CD4-positive, alpha-beta T cell treated with Interleukin-10 for 1 hour (primary cell): ENCODE measurements at regions not wholly inside any gene's neighbourhood (a gene's known extent, or its start where the extent isn't known, plus 50 kb on each side); places are given as distances from the start of the nearest gene placed in this dataset.

Experiments
- DNase-seq: peaks from one replicate; pipeline ENCODE4 v3.0.0-alpha.2; 2020

DNA sequence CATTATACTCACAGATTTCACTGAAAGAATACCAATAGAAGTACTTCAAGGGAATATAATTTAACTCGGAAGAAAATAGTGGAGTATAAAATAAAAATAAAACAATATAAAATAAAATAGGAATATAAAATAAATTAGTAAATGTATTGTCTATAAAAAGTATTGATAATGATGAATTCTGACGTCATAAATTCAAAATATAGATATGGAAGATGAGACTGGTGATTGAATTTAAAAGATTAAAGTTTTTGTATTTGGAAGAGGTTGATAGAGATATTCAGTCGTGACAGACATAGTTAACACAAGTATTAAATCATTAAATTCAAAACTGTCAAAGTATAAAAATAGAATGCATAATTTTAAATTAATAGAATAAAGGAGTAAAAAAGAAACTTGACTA, 964.9 kb upstream of the C9orf72 start:
- DNase-seq = no peak

DNA sequence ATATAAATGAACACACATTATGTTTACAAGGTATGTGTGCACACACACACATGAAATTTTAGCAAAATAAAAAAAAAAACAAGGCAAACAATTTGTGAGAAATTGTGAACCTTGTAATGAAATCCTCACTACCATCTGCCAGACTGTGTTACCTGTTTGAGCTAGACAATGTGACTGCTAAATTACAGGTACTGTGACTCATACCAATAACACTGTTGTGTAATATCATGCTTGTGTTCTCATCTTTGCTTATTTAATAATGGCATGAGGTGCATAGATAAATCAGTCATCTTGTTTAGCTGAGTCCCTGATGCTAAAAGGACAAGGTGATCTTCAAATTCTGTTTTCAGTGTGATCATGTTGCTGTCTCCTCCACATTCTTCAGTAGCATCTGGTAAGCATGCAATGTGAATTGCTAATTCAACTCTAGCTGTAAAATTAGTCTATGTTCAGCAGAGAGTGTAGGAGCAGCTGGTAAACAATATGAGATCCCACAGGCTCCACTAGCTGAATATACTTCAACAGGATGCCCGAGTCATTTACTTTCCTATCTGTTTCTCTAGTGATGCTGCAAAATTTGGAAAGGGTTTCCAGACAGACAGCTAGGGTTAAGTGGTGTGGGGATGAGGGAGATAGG, 966.3 kb upstream of the C9orf72 start:
- DNase-seq = no peak

DNA sequence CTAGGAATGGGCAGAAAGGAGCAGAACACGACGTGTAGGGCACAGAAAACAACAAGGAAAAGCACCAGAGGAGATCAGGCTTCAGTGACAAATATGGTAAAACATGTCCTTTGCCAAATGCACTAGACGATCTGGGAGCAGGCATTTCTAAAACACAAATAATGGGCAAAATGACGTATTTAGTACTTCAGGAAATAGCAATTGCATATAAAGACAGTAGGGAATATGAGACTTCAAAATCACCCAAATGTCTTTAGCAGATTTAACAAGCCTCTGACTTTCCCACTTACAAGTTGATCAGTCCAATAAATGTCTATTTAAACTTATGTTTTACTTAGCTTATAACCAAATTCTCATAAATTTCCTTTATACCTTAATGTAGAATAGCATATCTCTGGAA, 969.6 kb upstream of the C9orf72 start:
- DNase-seq = no peak

DNA sequence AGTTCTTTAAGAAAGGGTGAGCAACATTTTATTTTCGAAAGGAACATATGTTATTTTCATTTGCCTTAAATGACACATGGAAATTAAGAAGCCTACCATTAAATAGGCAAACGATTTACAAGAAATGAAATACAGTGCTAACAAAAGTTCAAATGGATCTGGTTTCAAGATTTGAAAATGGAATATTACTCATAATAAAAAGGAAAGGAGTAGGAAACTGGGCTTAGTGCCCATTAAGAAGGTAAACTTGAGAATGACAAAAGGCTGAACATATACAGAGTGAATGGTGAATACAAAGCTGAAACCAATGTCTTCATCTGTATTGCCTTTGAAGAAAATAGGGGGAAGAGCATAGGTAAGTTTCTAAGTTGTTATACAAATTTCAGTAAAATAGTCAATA, 974.2 kb upstream of the C9orf72 start:
- no peak for DNase-seq

DNA sequence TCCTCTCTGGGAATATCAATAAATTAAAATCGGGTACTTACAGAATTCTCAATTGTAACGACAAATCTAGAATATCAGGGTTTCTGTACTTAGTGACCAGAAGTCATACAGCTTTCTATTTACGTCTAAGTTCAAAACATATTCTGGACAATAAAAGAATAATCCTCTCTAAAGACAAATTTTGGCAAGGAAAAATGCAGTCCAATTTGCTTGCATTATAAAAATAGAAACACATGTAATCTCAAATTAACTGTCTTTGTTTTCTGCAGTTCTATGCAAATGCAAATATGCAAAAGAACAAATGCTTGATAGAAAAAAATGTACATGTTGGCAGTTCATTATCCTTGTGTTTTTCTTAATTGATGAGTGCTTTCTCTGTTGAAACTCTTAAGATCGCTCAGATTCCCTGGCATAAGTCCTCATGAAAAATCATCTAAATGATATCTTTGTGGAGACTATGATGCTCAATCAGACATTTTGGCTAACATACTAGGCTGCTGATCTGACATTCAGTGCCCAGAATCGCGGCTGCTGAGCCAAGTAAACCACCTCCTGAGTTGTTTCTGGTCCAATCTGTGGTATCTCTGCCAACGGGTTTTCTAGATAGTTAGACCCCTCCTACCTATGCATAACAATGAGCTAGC, 990.1 kb upstream of the C9orf72 start:
- DNase-seq = no peak

DNA sequence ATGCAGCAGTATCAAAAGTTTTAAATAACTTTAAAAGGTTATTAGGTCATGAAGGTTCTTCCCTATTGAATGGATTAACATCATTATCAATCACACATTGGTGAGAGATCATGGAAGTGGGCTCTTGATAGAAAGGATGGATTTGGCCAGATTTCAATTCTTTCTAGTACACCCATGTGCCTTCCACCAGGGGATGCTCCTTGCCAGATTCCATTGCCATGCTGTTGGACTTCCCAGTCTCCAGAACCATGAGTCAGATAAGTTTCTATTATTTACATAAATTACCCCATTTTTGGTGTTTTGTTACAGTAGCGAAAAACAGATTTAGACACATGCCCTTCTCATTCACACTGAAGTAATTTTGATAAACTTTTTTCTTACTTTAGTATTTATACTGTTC, 1010.6 kb upstream of the C9orf72 start:
- DNase-seq = no peak

DNA sequence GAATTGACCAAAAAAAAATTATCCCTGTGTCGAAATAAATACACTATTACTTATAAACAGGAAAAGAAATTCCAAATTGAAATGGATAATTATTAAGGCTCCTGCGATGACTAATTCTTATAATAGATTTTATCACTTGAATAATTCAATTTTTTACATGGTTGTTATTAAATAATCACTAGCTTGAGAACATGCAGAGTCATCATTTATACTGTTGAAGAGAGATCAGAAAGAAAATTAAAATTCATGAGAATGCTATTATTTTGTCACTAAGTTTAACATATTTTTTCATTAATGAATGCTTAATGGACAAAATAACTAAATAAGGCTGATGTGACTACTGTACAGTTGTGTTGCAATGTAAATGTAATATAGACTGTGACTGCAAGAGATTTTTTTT, 1011.3 kb upstream of the C9orf72 start:
- DNase-seq = no peak

DNA sequence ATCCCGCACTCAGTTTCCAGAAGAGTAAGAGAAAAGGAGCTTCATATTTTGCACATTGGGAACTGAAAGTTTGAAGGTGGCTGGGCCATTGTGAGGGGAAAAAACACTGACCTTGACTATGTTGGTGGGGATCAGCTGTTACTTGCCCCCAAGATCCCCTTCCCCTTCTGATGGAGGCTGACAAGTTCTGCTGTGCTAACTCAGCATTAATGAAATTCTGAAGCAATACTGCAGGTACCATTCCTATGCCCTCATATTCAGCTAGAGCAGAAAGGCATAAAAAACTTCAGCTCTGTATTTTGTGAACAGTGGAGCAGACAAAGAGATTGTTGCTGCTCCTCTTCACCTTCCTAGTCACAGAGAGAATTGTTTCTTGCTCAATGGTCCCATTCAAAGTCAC, 1013.8 kb upstream of the C9orf72 start:
- no peak for DNase-seq

DNA sequence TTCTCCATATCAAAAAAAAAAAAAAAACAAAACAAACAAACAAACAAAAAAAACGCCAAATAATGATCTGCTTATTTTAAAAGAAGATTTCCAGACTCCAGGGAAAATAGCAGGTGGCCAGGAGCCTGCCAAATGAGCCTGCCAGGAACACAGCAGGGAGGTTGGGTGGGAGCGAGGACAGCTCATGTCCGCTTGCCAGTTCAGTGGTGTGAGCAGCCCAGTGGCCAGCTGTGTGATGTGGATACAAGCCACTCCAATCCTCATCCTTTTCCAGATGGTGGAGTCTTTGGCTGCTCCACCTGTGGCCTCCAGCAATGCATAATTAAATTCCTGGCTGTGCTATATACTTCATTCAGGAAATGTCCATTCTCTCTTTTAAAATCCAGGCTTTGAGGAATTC, 1025.1 kb upstream of the C9orf72 start:
- no peak for DNase-seq

DNA sequence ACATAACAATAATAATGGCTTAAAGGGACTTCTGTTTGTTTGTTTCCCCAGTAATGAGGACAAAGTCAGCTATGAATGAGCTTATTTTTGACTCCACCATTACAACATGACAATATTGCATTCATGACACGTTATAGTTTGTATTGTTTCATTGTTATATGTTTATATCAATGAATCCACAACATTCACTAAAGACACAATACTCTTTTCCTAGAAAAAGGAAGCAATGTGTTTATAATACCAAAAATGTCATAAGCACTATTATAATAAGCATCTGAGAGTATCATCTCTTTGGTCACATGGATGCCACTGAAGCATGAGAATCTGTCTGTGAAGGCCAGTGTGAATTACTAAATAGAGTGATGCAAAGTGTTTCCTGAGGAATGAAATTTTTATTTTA, 1026.9 kb upstream of the C9orf72 start:
- no peak for DNase-seq

DNA sequence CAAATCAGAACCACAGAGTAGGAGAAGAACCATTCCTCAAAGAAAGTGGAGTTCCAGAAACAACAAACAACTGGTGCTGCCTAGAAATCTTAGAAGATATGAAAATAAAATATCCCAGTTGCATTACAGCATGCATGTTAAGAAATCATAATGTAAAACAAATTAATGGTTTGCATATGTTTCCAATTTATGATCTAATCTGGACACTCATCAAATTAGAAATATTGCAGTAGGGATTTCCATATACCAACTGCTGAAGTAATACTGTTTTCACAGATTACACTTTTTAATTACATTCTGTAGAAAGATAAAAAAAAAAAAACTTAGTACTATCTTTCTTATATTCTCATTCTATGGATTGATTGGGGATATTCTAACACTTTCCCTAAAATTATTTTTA, 1034.6 kb upstream of the C9orf72 start:
- no peak for DNase-seq

DNA sequence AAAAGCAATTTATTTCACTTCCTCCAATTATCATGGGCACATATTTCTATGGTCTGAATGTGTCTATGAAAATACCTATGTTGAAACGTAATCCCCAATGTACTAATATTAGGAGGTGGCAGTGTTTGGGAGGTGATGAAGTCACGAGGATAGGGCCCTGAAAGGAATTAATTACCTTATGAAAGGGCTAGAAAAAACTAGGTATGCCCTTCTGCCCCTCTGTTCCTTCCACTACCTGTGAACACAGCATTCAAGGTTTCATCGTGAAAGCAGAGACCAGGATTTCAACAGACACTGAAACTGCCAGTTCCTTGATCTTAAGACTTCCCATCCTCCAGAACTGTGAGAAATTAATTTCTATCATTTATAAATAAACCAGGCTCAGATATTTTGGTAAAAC, 1037.1 kb upstream of the C9orf72 start:
- DNase-seq = no peak

DNA sequence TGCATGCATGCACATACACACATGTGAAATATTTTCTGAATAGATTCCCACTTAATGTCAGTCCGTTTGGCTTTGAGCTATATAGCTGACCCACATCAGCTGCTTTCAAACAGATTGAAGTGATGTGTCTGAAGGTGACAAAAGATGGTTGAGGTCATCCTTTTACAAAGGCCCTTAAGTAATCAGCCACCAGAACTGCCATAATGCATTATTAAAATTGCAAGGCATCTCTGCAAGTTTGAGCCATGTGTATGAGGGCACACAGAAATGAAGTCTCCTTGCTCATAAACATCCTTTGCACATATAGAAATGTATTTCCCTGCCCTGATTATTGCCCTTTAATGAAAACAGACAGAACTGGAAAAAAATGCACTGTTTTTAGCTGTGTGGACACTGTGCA, 1043.0 kb upstream of the C9orf72 start:
- no peak for DNase-seq

DNA sequence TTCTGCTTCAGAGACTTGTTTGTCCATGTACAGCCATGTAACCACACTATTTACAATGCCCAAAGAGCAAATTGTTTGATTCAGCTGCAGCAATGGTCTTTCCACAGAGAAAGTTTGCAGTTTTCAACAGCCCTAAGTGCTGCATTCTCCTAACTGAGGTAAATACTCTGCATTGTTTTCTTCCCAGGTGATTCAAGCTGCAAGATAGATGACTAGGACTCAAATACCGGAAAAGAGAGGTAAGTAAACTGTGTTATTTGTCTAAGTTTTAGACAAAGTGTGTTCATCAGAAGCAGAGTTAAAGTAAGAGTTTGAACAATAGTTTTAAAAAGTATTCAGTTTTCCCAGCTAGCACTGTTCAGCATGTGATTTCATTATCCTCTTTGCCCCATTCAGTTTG, 1046.7 kb upstream of the C9orf72 start:
- DNase-seq = no peak

DNA sequence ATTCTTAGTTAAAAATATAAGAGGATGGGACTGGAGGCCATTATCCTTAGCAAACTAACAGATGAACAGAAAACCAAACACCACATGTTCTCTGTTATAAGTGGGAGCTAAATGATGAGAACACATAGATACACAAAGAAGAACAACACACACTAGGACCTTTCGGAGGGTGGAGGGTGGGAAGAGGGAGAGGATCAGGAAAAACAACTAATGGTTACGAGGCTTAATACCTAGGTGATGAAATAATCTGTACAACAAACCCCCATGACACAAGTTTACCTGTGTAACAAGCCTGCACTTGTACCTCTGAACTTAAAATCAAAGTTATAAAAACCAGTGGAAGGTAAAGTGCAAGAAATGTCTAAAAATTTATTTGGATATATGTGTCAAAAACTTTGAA, 1047.4 kb upstream of the C9orf72 start:
- DNase-seq = no peak

DNA sequence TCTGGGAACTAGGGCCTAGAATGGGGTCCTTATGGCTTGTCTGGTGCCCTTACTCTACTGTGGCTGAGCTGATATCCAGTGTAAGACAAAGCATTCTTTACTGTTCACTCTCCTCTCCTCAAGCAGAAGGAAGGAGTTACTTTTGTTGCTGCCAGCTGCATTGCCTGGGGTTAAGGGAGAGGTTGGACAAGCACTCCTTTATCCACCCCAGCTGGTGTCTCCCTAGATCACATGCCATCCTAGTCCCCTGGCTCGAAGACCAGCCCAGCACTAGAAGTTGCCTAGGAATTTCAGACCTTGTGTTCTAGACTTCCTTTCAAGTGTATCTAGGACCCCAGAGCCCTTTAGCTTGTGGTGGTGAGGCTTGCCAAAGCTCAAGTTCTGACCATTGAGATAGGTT, 1051.5 kb upstream of the C9orf72 start:
- DNase-seq = no peak

DNA sequence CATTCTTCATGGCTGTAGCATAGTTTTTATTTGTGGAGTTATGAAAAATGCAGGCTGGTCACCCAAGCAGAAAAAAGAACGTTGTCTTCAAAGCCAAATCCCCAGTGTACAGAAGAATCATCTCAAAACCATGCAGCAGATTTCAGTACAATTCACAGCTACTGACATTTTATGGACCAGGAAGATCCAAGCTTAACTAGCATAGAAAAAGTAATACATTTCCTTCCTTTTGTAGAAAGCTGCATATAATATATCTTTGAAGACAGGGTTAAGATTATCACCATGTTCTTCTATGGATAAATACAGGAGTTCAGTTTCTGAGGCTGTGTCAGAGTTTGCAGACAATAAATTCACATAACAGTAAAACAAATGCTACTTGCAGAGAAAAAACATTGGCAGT, 1054.8 kb upstream of the C9orf72 start:
- no peak for DNase-seq

DNA sequence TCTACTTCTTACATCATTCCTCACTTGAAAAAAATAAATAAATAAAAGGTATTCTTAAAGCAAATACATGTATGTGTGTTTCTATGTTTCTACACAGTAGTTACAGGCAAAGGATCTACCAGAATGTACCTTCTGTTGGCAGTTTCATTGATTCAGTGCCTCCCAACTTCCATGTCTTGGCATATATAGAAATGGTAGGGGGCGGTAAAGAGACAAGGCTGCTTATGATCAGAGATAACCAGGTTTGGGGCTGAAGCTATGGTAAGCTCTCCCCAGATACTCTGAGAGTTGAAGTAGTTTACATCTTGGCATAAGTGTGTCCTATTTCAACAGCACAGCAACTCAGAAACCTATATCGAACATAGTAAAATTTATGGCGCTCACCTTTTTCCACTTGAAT, 1075.4 kb upstream of the C9orf72 start:
- no peak for DNase-seq

DNA sequence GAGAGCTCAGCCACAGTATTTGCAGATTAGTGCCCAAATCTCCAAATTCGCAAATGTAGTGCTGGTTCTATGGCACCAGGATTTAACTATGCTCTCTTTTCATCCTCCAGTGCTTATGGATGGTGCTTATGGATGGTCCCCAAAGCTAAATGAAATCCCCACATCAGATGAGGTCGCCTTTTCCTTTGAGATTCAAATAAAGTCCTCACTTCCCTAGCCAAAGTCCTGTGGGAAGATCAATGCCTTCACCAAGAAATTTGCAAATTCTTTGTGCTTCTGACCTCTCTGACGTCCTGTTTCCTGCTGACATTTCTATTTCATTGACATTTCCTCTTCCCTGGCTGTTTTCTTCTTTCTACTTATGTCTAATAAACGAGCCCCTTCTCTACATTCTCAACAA, 1077.0 kb upstream of the C9orf72 start:
- no peak for DNase-seq

DNA sequence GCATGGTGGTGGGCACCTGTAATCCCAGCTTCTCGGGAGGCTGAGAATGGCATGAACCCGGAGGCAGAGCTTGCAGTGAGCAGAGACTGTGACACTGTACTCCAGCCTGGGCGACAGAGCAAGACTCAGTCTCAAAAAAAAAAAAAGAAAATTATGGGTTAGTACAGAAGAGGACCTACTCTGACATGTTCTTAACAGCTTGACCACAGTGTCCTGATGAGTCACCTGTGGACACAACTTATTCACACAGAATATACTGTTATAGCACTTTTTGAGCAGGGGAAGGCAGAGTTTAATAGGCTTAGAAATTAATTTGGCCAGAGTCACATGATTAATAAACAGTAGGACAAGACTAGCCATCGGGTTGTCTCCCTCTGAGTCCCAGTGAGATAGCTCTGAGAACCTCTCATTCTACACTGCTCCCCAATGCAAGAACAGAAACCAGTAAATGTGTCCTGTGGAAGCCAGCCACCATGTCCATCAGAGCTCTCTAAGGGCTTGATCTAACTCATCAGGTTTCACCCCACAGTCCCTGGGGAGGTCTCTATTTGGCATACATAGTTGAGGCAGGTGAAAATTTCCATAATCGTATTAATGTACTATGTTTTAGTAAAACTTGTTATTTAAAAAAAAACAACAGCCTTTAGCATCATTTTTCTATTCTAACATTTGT, 1077.9 kb upstream of the C9orf72 start:
- no peak for DNase-seq

DNA sequence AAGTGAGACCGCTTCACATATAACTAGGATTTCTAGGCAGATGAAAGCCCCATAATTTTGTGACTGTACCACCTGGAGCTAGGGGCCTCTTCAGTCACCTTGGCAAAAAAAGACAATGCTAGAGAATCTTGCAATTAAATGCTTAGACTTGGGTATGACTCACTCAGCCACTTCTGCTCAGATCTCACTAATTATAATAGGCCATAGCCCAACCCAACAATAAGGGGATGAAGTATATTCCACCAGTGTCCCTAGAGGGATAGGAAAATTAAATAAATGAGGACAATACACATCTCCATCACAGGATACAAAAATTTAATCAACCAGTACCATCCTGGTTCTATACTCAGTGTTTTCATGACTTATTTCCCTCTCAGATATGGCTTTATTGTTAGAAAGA, 1079.9 kb upstream of the C9orf72 start:
- no peak for DNase-seq

DNA sequence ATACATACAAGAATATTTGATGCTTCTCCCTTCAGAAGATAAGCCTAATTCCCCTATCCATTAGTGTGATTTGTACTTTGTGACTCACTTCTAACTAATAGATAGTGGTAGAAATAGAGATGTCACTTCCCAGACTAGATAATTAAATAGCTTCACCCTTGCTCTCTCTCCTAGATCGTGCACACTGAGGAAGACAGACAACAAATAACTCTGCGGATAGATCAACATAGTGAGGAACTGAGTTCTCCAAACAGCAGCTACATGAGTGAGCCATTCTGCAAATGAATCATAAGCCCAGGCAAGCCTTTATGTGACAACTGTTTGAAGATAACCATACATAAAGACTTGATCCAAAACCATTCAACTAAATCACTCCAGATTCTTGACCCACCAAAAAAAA, 1083.4 kb upstream of the C9orf72 start:
- DNase-seq = no peak

DNA sequence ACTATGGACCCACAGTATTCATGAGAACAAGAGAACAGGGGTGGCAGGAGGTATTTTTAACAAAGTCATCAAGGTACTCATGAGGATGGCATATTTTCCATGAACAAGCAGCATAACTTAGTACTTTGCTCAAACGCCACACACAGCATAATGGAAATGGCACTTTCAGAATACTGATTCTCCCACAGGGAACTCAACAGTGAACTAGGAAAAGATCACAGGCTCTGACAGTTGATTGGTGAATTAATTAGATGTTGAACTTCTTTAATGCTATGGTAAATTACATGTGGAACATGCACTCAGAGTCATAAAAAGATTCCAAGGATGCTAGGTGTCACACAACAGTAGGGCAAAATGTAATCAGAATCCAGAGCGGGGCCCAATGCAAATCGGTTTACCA, 1088.6 kb upstream of the C9orf72 start:
- no peak for DNase-seq

DNA sequence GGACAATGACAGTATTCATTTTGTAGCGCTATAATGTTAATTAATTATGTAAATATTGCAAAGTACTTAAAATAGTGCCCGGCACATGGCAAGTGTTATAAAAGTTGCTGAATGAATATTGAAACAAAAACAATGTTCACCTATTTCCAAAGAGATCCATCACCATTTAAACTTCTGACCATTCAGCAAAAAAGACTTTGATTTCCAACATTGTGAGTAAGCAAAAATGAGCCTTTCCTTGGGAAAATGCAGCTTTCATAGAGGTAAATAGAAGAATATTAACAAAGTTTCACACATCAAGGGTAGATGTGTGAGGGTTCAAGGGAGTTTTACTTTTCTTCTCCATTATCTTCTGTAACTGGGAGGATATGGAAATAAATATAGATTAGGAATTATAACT, 1089.4 kb upstream of the C9orf72 start:
- DNase-seq = no peak

DNA sequence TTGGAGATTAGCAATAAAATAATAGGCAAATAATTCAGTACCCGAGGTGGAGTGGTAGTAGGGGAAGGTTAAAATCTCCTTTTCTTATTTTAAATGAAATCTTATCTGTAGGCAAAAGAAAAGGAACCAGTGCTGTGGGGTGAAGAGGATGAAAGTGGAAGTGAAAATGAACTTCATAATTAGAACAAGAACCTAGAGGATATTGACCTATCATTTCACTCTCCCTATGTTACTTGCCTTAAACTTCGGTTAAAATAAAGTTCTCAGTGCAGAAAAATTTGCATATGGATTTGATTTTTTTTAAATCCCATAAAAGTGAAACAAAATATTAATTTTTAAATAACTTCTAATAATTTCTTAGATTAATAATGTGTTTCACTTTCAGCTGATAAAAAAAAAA, 1094.9 kb upstream of the C9orf72 start:
- no peak for DNase-seq
